SK-N-SH treated with all-trans-retinoic acid at 6 μM for 48 hours (cell line): ENCODE measurements at regions not wholly inside any gene's neighbourhood (a gene's known extent, or its start where the extent isn't known, plus 50 kb on each side); places are given as distances from the start of the nearest gene placed in this dataset.

Source experiments
- ATAC-seq: fragments of 200-7000 bp; cut with Tn5 transposase; 3 replicates; pipeline ENCODE4 v1.9.1; 2020; ENCODE audit warnings: mild to moderate bottlenecking, moderate library complexity
- ARNTL ChIP-seq: fragments of 450-650 bp; formaldehyde crosslinking; IDR thresholded peaks from 2 replicates; pipeline ENCODE4 v1.5.0; 2020; ENCODE audit warnings: low read depth, mild to moderate bottlenecking, moderate library complexity, borderline replicate concordance
- BACH2 ChIP-seq: fragments of 250-450 bp; sonication (Bioruptor Pico); IDR thresholded peaks from 2 replicates; pipeline ENCODE4 v1.9.0; 2021; ENCODE audit warnings: mild to moderate bottlenecking, borderline replicate concordance
- CSDC2 ChIP-seq: fragments of 250-450 bp; sonication (Bioruptor Pico); IDR thresholded peaks from 2 replicates; pipeline ENCODE4 v1.5.0; 2020; ENCODE audit warnings: mild to moderate bottlenecking, moderate library complexity
- ESRRG ChIP-seq: fragments of 250-450 bp; sonication (Bioruptor Pico); IDR thresholded peaks from 2 replicates; pipeline ENCODE4 v1.6.1; 2021; ENCODE audit warnings: mild to moderate bottlenecking
- GLIS3 ChIP-seq: fragments of 250-450 bp; sonication (Bioruptor Pico); IDR thresholded peaks from 2 replicates; pipeline ENCODE4 v1.5.0; 2020; ENCODE audit warnings: mild to moderate bottlenecking, moderate library complexity
- ISL1 ChIP-seq: fragments of 250-450 bp; sonication (Bioruptor Pico); IDR thresholded peaks from 2 replicates; pipeline ENCODE4 v2.1.2; 2022; ENCODE audit warnings: mild to moderate bottlenecking, moderate library complexity
- OSR1 ChIP-seq: fragments of 250-450 bp; sonication (Bioruptor Pico); IDR thresholded peaks from 2 replicates; pipeline ENCODE4 v1.8.0; 2022; ENCODE audit warnings: moderate library complexity, mild to moderate bottlenecking, inconsistent platforms
- PPARA ChIP-seq: fragments of 250-450 bp; sonication (Bioruptor Pico); IDR thresholded peaks from 2 replicates; pipeline ENCODE4 v1.5.0; 2020; ENCODE audit warnings: mild to moderate bottlenecking, borderline replicate concordance
- RARB ChIP-seq: fragments of 250-450 bp; sonication (Bioruptor Pico); IDR thresholded peaks from 2 replicates; pipeline ENCODE4 v1.8.0; 2021; ENCODE audit warnings: mild to moderate bottlenecking, moderate library complexity
- SNAI2 ChIP-seq: fragments of 250-450 bp; sonication (Bioruptor Pico); IDR thresholded peaks from 2 replicates; pipeline ENCODE4 v1.5.0; 2020; ENCODE audit warnings: mild to moderate bottlenecking, moderate library complexity
- TCF4 ChIP-seq: fragments of 250-450 bp; sonication (Bioruptor Pico); IDR thresholded peaks from 2 replicates; pipeline ENCODE4 v1.8.0; 2021; ENCODE audit warnings: mild to moderate bottlenecking, moderate library complexity, borderline replicate concordance
- TOX ChIP-seq: fragments of 250-450 bp; sonication (Bioruptor Pico); IDR thresholded peaks from 2 replicates; pipeline ENCODE4 v1.8.0; 2021; ENCODE audit warnings: mild to moderate bottlenecking, moderate library complexity, borderline replicate concordance
- ZC3H10 ChIP-seq: fragments of 250-450 bp; sonication (Bioruptor Pico); IDR thresholded peaks from 2 replicates; pipeline ENCODE4 v1.5.1; 2021; ENCODE audit warnings: mild to moderate bottlenecking, moderate library complexity
- ZFP3 ChIP-seq: fragments of 250-450 bp; sonication (Bioruptor Pico); IDR thresholded peaks from 2 replicates; pipeline ENCODE4 v1.5.0; 2020; ENCODE audit warnings: mild to moderate bottlenecking, moderate library complexity
- ZFP30 ChIP-seq: fragments of 450-650 bp; formaldehyde crosslinking; IDR thresholded peaks from 2 replicates; pipeline ENCODE4 v1.5.0; 2022; ENCODE audit warnings: mild to moderate bottlenecking, moderate library complexity
- ZNF565 ChIP-seq: fragments of 450-650 bp; formaldehyde crosslinking; conservative IDR thresholded peaks from 2 replicates; pipeline ENCODE4 v1.5.0; 2020; ENCODE audit warnings: low read depth, mild to moderate bottlenecking, moderate library complexity
- ZNF8 ChIP-seq: fragments of 450-650 bp; formaldehyde crosslinking; IDR thresholded peaks from 2 replicates; pipeline ENCODE4 v1.5.0; 2020; ENCODE audit warnings: mild to moderate bottlenecking, moderate library complexity
- TF ChIP-seq, protein P1 (sequence below): fragments of 250-450 bp; sonication (Bioruptor Pico); IDR thresholded peaks from 2 replicates; pipeline ENCODE4 v1.5.0; 2020; ENCODE audit warnings: mild to moderate bottlenecking, moderate library complexity
- TF ChIP-seq, protein P2 (sequence below): fragments of 250-450 bp; sonication (Bioruptor Pico); IDR thresholded peaks from 2 replicates; pipeline ENCODE4 v1.5.1; 2021; ENCODE audit warnings: mild to moderate bottlenecking, moderate library complexity
- TF ChIP-seq, protein P3 (sequence below): fragments of 250-450 bp; sonication (Bioruptor Pico); IDR thresholded peaks from 2 replicates; pipeline ENCODE4 v1.8.0; 2021; ENCODE audit warnings: low read depth, mild to moderate bottlenecking, moderate library complexity, borderline replicate concordance
- TF ChIP-seq, protein P4 (sequence below): fragments of 250-450 bp; sonication (Bioruptor Pico); IDR thresholded peaks from 2 replicates; pipeline ENCODE4 v1.5.1; 2020; ENCODE audit warnings: low read depth, mild to moderate bottlenecking, moderate library complexity
- TF ChIP-seq, protein P5 (sequence below): fragments of 250-450 bp; sonication (Bioruptor Pico); IDR thresholded peaks from 2 replicates; pipeline ENCODE4 v1.8.0; 2020; ENCODE audit warnings: mild to moderate bottlenecking, moderate library complexity, borderline replicate concordance

DNA sequence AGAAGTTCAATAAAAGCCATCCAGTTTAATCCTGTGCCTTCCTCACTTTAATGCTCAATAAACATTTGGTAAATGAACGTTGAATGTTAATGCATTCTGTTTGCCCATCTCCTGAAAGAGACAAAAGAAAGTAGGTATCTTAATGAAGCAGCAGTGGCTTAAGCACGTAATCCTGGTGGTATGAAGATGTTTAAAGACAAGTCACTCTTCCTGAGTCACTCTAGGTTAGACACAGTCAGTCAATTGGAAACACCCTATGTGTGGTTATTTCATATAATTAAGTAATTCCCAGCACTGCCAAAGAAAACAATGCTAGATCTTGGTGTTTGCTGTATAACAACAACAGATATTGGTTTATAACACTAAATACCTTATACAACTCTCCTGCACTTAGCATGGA is 334.0 kb upstream of the FMN2 start (continued):
- TF ChIP-seq, protein P1, sequence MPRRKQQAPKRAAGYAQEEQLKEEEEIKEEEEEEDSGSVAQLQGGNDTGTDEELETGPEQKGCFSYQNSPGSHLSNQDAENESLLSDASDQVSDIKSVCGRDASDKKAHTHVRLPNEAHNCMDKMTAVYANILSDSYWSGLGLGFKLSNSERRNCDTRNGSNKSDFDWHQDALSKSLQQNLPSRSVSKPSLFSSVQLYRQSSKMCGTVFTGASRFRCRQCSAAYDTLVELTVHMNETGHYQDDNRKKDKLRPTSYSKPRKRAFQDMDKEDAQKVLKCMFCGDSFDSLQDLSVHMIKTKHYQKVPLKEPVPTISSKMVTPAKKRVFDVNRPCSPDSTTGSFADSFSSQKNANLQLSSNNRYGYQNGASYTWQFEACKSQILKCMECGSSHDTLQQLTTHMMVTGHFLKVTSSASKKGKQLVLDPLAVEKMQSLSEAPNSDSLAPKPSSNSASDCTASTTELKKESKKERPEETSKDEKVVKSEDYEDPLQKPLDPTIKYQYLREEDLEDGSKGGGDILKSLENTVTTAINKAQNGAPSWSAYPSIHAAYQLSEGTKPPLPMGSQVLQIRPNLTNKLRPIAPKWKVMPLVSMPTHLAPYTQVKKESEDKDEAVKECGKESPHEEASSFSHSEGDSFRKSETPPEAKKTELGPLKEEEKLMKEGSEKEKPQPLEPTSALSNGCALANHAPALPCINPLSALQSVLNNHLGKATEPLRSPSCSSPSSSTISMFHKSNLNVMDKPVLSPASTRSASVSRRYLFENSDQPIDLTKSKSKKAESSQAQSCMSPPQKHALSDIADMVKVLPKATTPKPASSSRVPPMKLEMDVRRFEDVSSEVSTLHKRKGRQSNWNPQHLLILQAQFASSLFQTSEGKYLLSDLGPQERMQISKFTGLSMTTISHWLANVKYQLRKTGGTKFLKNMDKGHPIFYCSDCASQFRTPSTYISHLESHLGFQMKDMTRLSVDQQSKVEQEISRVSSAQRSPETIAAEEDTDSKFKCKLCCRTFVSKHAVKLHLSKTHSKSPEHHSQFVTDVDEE (CRISPR knock-in tag): no peak
- TF ChIP-seq ZNF8 (CRISPR knock-in tag) (no peak), PPARA (CRISPR knock-in tag) (no peak), GLIS3 (CRISPR knock-in tag) (no peak)
- TF ChIP-seq, all 23 proteins: peak for 0

DNA sequence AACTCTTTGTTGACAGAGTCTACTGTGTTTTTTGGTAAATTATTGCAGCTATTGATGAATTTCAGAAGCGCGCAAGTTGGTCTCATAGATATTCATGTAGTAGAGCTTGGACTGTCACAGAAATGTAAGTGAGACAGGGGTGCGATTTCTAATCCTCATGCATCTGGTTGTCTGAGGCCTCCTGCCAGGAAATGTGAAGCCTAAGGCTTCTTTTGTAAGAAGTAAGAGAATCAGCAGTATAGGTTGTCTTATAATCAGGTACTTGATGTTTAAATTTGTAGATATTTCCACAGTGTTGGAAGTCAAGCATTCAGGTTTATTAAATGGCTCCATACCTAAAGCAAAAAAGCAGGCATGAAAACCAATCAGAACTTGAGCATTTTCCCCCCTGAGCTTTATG is 332.9 kb upstream of the FMN2 start:
- no peak for TF ChIP-seq ZNF565 (CRISPR knock-in tag)
- no peak for TF ChIP-seq TCF4
- no peak for TF ChIP-seq RARB (CRISPR knock-in tag)
- TF ChIP-seq TOX (CRISPR knock-in tag): no peak
- no peak for TF ChIP-seq CSDC2 (CRISPR knock-in tag)
- TF ChIP-seq, protein P2, sequence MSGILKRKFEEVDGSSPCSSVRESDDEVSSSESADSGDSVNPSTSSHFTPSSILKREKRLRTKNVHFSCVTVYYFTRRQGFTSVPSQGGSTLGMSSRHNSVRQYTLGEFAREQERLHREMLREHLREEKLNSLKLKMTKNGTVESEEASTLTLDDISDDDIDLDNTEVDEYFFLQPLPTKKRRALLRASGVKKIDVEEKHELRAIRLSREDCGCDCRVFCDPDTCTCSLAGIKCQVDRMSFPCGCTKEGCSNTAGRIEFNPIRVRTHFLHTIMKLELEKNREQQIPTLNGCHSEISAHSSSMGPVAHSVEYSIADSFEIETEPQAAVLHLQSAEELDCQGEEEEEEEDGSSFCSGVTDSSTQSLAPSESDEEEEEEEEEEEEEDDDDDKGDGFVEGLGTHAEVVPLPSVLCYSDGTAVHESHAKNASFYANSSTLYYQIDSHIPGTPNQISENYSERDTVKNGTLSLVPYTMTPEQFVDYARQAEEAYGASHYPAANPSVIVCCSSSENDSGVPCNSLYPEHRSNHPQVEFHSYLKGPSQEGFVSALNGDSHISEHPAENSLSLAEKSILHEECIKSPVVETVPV (CRISPR knock-in tag): no peak
- TF ChIP-seq ZC3H10 (CRISPR knock-in tag): no peak
- TF ChIP-seq OSR1: no peak
- ATAC-seq: no peak

DNA sequence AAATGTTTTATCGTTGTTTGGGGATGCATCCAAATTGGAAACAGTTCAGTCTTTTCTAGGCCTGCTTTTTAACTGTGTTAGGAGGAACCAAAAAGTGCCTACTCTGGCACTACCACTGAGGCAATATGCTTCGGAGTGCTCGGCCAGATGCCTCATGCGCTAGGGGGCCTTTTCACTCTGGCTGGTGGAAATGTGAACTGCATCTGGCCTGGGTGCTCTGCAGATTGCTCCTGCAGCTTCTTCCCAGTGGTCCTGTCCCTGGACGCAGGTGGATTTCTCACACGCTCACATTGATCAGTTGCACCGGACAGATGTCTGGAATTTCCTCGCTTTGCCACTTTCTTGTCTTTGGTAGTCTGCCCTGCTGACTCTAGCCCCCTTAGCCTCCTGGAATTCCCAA is 330.2 kb upstream of the FMN2 start:
- TF ChIP-seq CSDC2 (CRISPR knock-in tag) (no peak), GLIS3 (CRISPR knock-in tag) (no peak), TCF4 (no peak), BACH2 (CRISPR knock-in tag) (no peak), ESRRG (CRISPR knock-in tag) (no peak), ZC3H10 (CRISPR knock-in tag) (no peak), TOX (CRISPR knock-in tag) (no peak), PPARA (CRISPR knock-in tag) (no peak), ZFP3 (CRISPR knock-in tag) (no peak), ZNF565 (CRISPR knock-in tag) (no peak), RARB (CRISPR knock-in tag) (no peak), SNAI2 (no peak), ISL1 (CRISPR knock-in tag) (no peak)
- TF ChIP-seq, protein P3, sequence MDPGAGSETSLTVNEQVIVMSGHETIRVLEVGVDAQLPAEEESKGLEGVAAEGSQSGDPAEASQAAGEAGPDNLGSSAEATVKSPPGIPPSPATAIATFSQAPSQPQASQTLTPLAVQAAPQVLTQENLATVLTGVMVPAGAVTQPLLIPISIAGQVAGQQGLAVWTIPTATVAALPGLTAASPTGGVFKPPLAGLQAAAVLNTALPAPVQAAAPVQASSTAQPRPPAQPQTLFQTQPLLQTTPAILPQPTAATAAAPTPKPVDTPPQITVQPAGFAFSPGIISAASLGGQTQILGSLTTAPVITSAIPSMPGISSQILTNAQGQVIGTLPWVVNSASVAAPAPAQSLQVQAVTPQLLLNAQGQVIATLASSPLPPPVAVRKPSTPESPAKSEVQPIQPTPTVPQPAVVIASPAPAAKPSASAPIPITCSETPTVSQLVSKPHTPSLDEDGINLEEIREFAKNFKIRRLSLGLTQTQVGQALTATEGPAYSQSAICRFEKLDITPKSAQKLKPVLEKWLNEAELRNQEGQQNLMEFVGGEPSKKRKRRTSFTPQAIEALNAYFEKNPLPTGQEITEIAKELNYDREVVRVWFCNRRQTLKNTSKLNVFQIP (CRISPR knock-in tag): no peak
- TF ChIP-seq, all 23 proteins: peak for 0
- ATAC-seq: no peak

DNA sequence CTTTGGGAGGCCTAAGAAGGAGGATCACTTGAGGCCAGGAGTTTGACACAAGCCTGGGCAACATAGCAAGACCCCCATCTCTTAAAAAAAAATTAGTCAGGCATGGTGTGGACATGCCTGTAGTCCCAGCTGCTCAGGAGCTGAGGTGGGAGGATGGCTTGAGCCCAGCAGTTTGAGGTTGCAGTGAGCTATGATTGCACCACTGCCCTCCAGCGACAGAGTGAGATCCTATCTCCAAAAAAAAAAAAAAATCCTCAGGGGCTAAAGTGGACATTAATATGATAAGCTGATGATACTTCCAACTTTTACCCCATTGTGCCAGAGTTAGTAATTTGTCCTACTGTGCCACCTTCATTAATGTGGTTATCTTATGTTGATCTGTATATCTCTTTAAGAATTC is 327.8 kb upstream of the FMN2 start:
- TF ChIP-seq, protein P4, sequence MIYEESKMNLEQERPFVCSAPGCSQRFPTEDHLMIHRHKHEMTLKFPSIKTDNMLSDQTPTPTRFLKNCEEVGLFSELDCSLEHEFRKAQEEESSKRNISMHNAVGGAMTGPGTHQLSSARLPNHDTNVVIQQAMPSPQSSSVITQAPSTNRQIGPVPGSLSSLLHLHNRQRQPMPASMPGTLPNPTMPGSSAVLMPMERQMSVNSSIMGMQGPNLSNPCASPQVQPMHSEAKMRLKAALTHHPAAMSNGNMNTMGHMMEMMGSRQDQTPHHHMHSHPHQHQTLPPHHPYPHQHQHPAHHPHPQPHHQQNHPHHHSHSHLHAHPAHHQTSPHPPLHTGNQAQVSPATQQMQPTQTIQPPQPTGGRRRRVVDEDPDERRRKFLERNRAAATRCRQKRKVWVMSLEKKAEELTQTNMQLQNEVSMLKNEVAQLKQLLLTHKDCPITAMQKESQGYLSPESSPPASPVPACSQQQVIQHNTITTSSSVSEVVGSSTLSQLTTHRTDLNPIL (CRISPR knock-in tag): no peak
- TF ChIP-seq ZC3H10 (CRISPR knock-in tag): no peak
- TF ChIP-seq, protein P2 (CRISPR knock-in tag): no peak
- no peak for TF ChIP-seq RARB (CRISPR knock-in tag)
- TF ChIP-seq GLIS3 (CRISPR knock-in tag): no peak
- TF ChIP-seq ZFP30: no peak
- TF ChIP-seq, protein P5, sequence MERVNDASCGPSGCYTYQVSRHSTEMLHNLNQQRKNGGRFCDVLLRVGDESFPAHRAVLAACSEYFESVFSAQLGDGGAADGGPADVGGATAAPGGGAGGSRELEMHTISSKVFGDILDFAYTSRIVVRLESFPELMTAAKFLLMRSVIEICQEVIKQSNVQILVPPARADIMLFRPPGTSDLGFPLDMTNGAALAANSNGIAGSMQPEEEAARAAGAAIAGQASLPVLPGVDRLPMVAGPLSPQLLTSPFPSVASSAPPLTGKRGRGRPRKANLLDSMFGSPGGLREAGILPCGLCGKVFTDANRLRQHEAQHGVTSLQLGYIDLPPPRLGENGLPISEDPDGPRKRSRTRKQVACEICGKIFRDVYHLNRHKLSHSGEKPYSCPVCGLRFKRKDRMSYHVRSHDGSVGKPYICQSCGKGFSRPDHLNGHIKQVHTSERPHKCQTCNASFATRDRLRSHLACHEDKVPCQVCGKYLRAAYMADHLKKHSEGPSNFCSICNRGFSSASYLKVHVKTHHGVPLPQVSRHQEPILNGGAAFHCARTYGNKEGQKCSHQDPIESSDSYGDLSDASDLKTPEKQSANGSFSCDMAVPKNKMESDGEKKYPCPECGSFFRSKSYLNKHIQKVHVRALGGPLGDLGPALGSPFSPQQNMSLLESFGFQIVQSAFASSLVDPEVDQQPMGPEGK (CRISPR knock-in tag): no peak
- TF ChIP-seq ZNF8 (CRISPR knock-in tag): no peak
- TF ChIP-seq ESRRG (CRISPR knock-in tag): no peak
- no peak for TF ChIP-seq ARNTL (CRISPR knock-in tag)
- TF ChIP-seq PPARA (CRISPR knock-in tag): no peak
- TF ChIP-seq BACH2 (CRISPR knock-in tag): no peak
- TF ChIP-seq ZFP3 (CRISPR knock-in tag): no peak
- no peak for ATAC-seq
